ENCODE measurements at regions not wholly inside any gene's neighbourhood (a gene's known extent, or its start where the extent isn't known, plus 50 kb on each side); places are given as distances from the start of the nearest gene placed in this dataset.

GRCh38 chr20:16174311-16174710 is 398.9 kb downstream of the KIF16B start:
- TF ChIP-seq, protein P1, sequence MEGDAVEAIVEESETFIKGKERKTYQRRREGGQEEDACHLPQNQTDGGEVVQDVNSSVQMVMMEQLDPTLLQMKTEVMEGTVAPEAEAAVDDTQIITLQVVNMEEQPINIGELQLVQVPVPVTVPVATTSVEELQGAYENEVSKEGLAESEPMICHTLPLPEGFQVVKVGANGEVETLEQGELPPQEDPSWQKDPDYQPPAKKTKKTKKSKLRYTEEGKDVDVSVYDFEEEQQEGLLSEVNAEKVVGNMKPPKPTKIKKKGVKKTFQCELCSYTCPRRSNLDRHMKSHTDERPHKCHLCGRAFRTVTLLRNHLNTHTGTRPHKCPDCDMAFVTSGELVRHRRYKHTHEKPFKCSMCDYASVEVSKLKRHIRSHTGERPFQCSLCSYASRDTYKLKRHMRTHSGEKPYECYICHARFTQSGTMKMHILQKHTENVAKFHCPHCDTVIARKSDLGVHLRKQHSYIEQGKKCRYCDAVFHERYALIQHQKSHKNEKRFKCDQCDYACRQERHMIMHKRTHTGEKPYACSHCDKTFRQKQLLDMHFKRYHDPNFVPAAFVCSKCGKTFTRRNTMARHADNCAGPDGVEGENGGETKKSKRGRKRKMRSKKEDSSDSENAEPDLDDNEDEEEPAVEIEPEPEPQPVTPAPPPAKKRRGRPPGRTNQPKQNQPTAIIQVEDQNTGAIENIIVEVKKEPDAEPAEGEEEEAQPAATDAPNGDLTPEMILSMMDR (conservative IDR thresholded peaks at IDR 0.05; ENCODE audit: low read length) = no peak
- TF ChIP-seq EZH2phosphoT487 (IDR thresholded peaks at IDR 0.05; ENCODE audit: borderline replicate concordance, low read depth, low read length) = no peak

Data from OCI-LY7 (cell line).